HEK293T (cell line): ENCODE measurements at regions not wholly inside any gene's neighbourhood (a gene's known extent, or its start where the extent isn't known, plus 50 kb on each side); places are given as distances from the start of the nearest gene placed in this dataset.

Experiments used
- ARNT ChIP-seq: fragments of 450-650 bp; IDR thresholded peaks from 2 replicates; pipeline ENCODE4 v1.6.1; 2017; ENCODE audit warnings: mild to moderate bottlenecking
- L3MBTL2 ChIP-seq: fragments of 450-650 bp; conservative IDR thresholded peaks from 2 replicates; pipeline ENCODE4 v1.6.1; 2016; ENCODE audit warnings: mild to moderate bottlenecking
- PKNOX1 ChIP-seq: fragments of 450-650 bp; IDR thresholded peaks from 2 replicates; pipeline ENCODE4 v1.6.1; 2016

GRCh38 chr18:27527856-27528255 is 342.7 kb upstream of the CHST9 start:
- TF ChIP-seq L3MBTL2 (no peak), ARNT (no peak), PKNOX1 (no peak)
